Endothelial cell of umbilical vein (primary cell): ENCODE measurements at regions not wholly inside any gene's neighbourhood (a gene's known extent, or its start where the extent isn't known, plus 50 kb on each side); places are given as distances from the start of the nearest gene placed in this dataset.

ENCODE experiments used
- BruUV-seq: library from RNA; stranded (reverse); fragments of 400-500 nt; replicated peaks from 2 replicates; lab custom pipeline; 2021; lab: Mats Ljungman, UMichigan
- CTCF ChIA-PET: fragments of 300-600, 350-600 bp; sonication (Branson Sonifier 250); formaldehyde crosslinking; loops from one replicate; lab custom pipeline; 2021; ENCODE audit warnings: antibody characterized with exemption, inconsistent platforms; lab: Charles Lee
- POLR2A ChIA-PET: fragments of 300-600, 350-600 bp; sonication (Branson Sonifier 250); formaldehyde crosslinking; loops from one replicate; lab custom pipeline; 2021; ENCODE audit warnings: antibody characterized with exemption, inconsistent platforms; lab: Charles Lee
- DNase-seq: peaks from one replicate; pipeline ENCODE4 v3.0.0-alpha.2; 2011; ENCODE audit warnings: low read depth, low spot score
- FAIRE-seq: peaks from 2 replicates; lab custom pipeline; 2011; peaks lifted over from hg19 to GRCh38; lab: Jason Lieb, UNC
- H2AFZ ChIP-seq: 2 replicates; pipeline ENCODE4 v1.6.0; 2012; ENCODE audit warnings: low read depth, low read length, control low read depth, inconsistent platforms
- H3K27ac ChIP-seq: 2 replicates; pipeline ENCODE4 v1.5.1; 2011; ENCODE audit warnings: low read depth, mild to moderate bottlenecking, control low read depth, low read length, moderate library complexity; ENCODE audit not compliant: insufficient read depth
- H3K27me3 ChIP-seq, 2 experiments: 2 replicates each; pipeline versions ENCODE4 v1.6.0 to v1.6.1; 2011; ENCODE audit warnings: low read length in 2 of 2, mixed read lengths in 1 of 2; ENCODE audit not compliant: control insufficient read depth in 2 of 2, insufficient read depth in 2 of 2
- H3K36me3 ChIP-seq, 2 experiments: 2 replicates in 1 of 2; 3 replicates in 1 of 2; pipeline ENCODE4 v1.5.1; 2011; ENCODE audit warnings: low read length in 2 of 2, mild to moderate bottlenecking in 1 of 2, moderate library complexity in 1 of 2; ENCODE audit not compliant: control insufficient read depth in 2 of 2, insufficient read depth in 2 of 2; ENCODE audit errors: extremely low read depth in 1 of 2
- H3K4me1 ChIP-seq: 3 replicates; pipeline ENCODE4 v1.5.1; 2011; ENCODE audit warnings: mild to moderate bottlenecking, low read length; ENCODE audit not compliant: control insufficient read depth, insufficient read depth; ENCODE audit errors: extremely low read depth
- H3K4me2 ChIP-seq: 2 replicates; pipeline ENCODE4 v1.6.1; 2011; ENCODE audit warnings: low read length, control low read depth, mixed read lengths; ENCODE audit not compliant: insufficient read depth
- H3K4me3 ChIP-seq, 3 experiments: fragments of 200-600 bp in 1 of 3; sonication (generic), shearing (Covaris generic) in 1 of 3; replicated peaks in 1 of 3; 2 replicates each; pipeline ENCODE4 v1.5.1; 2011 to 2016; ENCODE audit warnings: control low read depth in 3 of 3, low read length in 3 of 3, mild to moderate bottlenecking in 2 of 3, inconsistent platforms in 1 of 3, low read depth in 1 of 3, moderate library complexity in 1 of 3; ENCODE audit not compliant: insufficient read depth in 1 of 3
- H3K79me2 ChIP-seq: 2 replicates; pipeline ENCODE4 v1.6.0; 2012; ENCODE audit warnings: low read length, inconsistent platforms; ENCODE audit not compliant: control insufficient read depth, insufficient read depth
- H3K9ac ChIP-seq: replicated peaks from 2 replicates; pipeline ENCODE3; 2011; ENCODE audit warnings: low read length, control low read depth; ENCODE audit not compliant: insufficient read depth; ENCODE audit errors: extremely low read depth
- H3K9me1 ChIP-seq: replicated peaks from 3 replicates; pipeline ENCODE4 v1.6.0; 2011; ENCODE audit warnings: mild to moderate bottlenecking, low read length; ENCODE audit not compliant: control insufficient read depth, insufficient read depth; ENCODE audit errors: extremely low read depth
- H3K9me3 ChIP-seq: replicated peaks from 2 replicates; pipeline ENCODE4 v1.5.1; 2012; ENCODE audit warnings: low read length, inconsistent platforms; ENCODE audit not compliant: control insufficient read depth, insufficient read depth
- H4K20me1 ChIP-seq: replicated peaks from 2 replicates; pipeline ENCODE3; 2011; ENCODE audit warnings: mild to moderate bottlenecking, low read length; ENCODE audit not compliant: control insufficient read depth, insufficient read depth; ENCODE audit errors: extremely low read depth
- CTCF ChIP-seq, 2 donors: IDR thresholded peaks; 1 replicate in 1 of 2; 2 replicates in 1 of 2; pipeline ENCODE4 v1.5.1; 2011; ENCODE audit warnings: low read length in 2 of 2, mild to moderate bottlenecking in 2 of 2, moderate library complexity in 2 of 2, control low read depth in 1 of 2, inconsistent platforms in 1 of 2, low read depth in 1 of 2; ENCODE audit not compliant: insufficient read depth in 1 of 2; ENCODE audit errors: extremely low read depth in 1 of 2
- EZH2 ChIP-seq: IDR thresholded peaks from 2 replicates; pipeline ENCODE4 v1.6.1; 2012; ENCODE audit warnings: borderline replicate concordance, low read depth, mild to moderate bottlenecking, moderate library complexity, low read length, inconsistent platforms; ENCODE audit not compliant: severe bottlenecking
- FOS ChIP-seq: IDR thresholded peaks from 2 replicates; pipeline ENCODE4 v1.6.1; 2011; ENCODE audit warnings: mild to moderate bottlenecking, low read length, moderate library complexity, borderline replicate concordance; ENCODE audit not compliant: insufficient read depth
- GATA2 ChIP-seq: IDR thresholded peaks from 2 replicates; pipeline ENCODE4 v1.7.0; 2011; ENCODE audit warnings: low read depth, mild to moderate bottlenecking, moderate library complexity, mixed read lengths, low read length; ENCODE audit not compliant: insufficient read length, insufficient read depth
- JUN ChIP-seq: IDR thresholded peaks from 2 replicates; pipeline ENCODE4 v1.6.1; 2011; ENCODE audit warnings: borderline replicate concordance, low read depth; ENCODE audit not compliant: insufficient read length, insufficient read depth
- MAX ChIP-seq: IDR thresholded peaks from 2 replicates; pipeline ENCODE4 v1.6.1; 2011; ENCODE audit not compliant: insufficient read depth, insufficient read length
- MYC ChIP-seq: IDR thresholded peaks from one replicate; pipeline ENCODE4 v1.6.1; 2011; ENCODE audit warnings: mild to moderate bottlenecking, low read depth, low read length
- POLR2A ChIP-seq: IDR thresholded peaks from 2 replicates; pipeline ENCODE4 v1.6.1; 2012; ENCODE audit warnings: low read depth, mild to moderate bottlenecking, control low read depth, low read length
- POLR2AphosphoS5 ChIP-seq: IDR thresholded peaks from 2 replicates; pipeline ENCODE4 v1.6.1; 2012; ENCODE audit warnings: low read depth, mild to moderate bottlenecking, control low read depth, low read length, moderate library complexity; ENCODE audit not compliant: insufficient read depth
- dilution Hi-C: fragments of 300-500 bp; cut with MboI; formaldehyde crosslinking; loops from one replicate; pipeline ENCODE4 v1.15.0; 2019; ENCODE audit warnings: low sequenced_read_pairs; ENCODE audit not compliant: extremely low pct_ligation_motif_present
- intact Hi-C: fragments of 100-400 bp; cut with micrococcal nuclease; formaldehyde crosslinking; loops from one replicate; pipeline ENCODE4 v1.10.0; 2022

GRCh38 chr15:70245932-70246622 lies 148.4 kb upstream of the TLE3 start:
- no TSS peak for BruUV-seq
- Histone ChIP-seq H3K9me1 (no peaks in the 10 kb centered on the region), H3K4me1 (no peaks in the 10 kb centered on the region), H3K36me3 (no peaks in the 10 kb centered on the region), H3K27ac (no peak overlapping the region), H2AFZ (no peak overlapping the region), H3K9me3 (no peaks in the 10 kb centered on the region), H4K20me1 (no peaks in the 10 kb centered on the region), H3K4me3 (no peak overlapping the region), H3K9ac (no peak overlapping the region), H3K4me2 (no peak overlapping the region), H3K27me3 (no peaks in the 10 kb centered on the region), H3K79me2 (no peaks in the 10 kb centered on the region)
- POLR2A ChIA-PET: no interaction called here
- no peak for TF ChIP-seq JUN
- TF ChIP-seq POLR2A: no peak
- no peak for TF ChIP-seq EZH2
- TF ChIP-seq GATA2: no peak
- TF ChIP-seq CTCF (IDR thresholded peaks at IDR 0.05; ENCODE audit: extremely low read depth in 1 of 2, insufficient read depth in 1 of 2, low read depth in 1 of 2, low read length in 2 of 2): no peak
- no peak for TF ChIP-seq POLR2AphosphoS5
- no peak for TF ChIP-seq FOS
- TF ChIP-seq MYC: no peak
- TF ChIP-seq MAX: no peak
- intact Hi-C loops (no loop called here), dilution Hi-C loops (no loop called here)
- CTCF ChIA-PET: no interaction called here
- FAIRE-seq (no peak), DNase-seq (no peak)
